ENCODE measurements at regions not wholly inside any gene's neighbourhood (a gene's known extent, or its start where the extent isn't known, plus 50 kb on each side); places are given as distances from the start of the nearest gene placed in this dataset.
"Not testable (repeated sequence)": the region's sequence is repeated elsewhere in the genome, so short reads cannot be mapped to it uniquely, and the experiment has no call there.

- Histone ChIP-seq H3K9me3 (ENCODE audit: control insufficient read depth in 1 of 2, low read length in 2 of 2) (peaks cover 3 to 5% of the 10 kb centered on the region in 2 donors), H3K9ac (ENCODE audit: low read depth in 1 of 2, low read length in 2 of 2) (no peak overlapping the region), H3K4me1 (ENCODE audit: control insufficient read depth in 1 of 2, insufficient read depth in 2 of 2, low read length in 2 of 2) (no peaks in the 10 kb centered on the region), H3K27me3 (ENCODE audit: control insufficient read depth in 1 of 2, insufficient read depth in 2 of 2, low read length in 2 of 2) (no peaks in the 10 kb centered on the region), H3K36me3 (ENCODE audit: control insufficient read depth in 1 of 2, insufficient read depth in 2 of 2, low read length in 2 of 2) (no peaks in the 10 kb centered on the region), H3K27ac (ENCODE audit: low read depth, low read length) (no peak overlapping the region), H3K4me3 (ENCODE audit: low read depth in 1 of 2, low read length in 2 of 2) (no peak overlapping the region)
These were observed 197.0 kb upstream of the SLC7A11 start for GRCh38 chr4:138439143-138439581.

DNA sequence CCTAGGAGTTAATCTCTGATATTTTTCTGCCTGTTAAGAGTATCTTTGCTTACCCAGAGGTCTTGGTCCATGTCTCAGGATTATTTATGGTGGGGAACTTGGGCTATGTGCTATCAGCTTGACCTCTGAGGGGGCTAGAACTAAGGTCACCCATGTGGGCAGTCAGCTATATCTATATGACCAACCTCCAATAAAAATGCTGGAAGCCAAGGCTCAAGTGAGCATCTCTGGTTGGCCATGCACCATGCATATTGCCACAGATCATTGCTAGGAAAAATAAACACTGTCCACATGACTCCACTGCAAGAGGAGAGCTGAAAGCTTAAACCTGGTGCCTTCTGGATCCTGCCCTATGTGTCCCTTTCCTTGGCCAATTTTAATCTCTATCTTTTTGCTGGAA is 196.5 kb upstream of the SLC7A11 start:
- Histone ChIP-seq H3K36me3 (ENCODE audit: control insufficient read depth in 1 of 2, insufficient read depth in 2 of 2, low read length in 2 of 2) (no peaks in the 10 kb centered on the region), H3K4me3 (ENCODE audit: low read depth in 1 of 2, low read length in 2 of 2) (no peak overlapping the region), H3K4me1 (ENCODE audit: control insufficient read depth in 1 of 2, insufficient read depth in 2 of 2, low read length in 2 of 2) (no peaks in the 10 kb centered on the region), H3K9me3 (ENCODE audit: control insufficient read depth in 1 of 2, low read length in 2 of 2) (no peaks in the 10 kb centered on the region), H3K9ac (ENCODE audit: low read depth in 1 of 2, low read length in 2 of 2) (no peak overlapping the region), H3K27ac (ENCODE audit: low read depth, low read length) (no peak overlapping the region), H3K27me3 (ENCODE audit: control insufficient read depth in 1 of 2, insufficient read depth in 2 of 2, low read length in 2 of 2) (no peaks in the 10 kb centered on the region)

GRCh38 chr4:138437263-138437851 is 195.2 kb upstream of the SLC7A11 start:
- Histone ChIP-seq H3K4me3 (ENCODE audit: low read depth in 1 of 2, low read length in 2 of 2) (no peak overlapping the region), H3K4me1 (ENCODE audit: control insufficient read depth in 1 of 2, insufficient read depth in 2 of 2, low read length in 2 of 2) (no peaks in the 10 kb centered on the region)

GRCh38 chr4:138435733-138436132 is 193.6 kb upstream of the SLC7A11 start:
- not testable (repeated sequence) for H3K27me3 ChIP-seq (ENCODE audit: control insufficient read depth in 1 of 2, insufficient read depth in 2 of 2, low read length in 2 of 2); H3K9me3 ChIP-seq (ENCODE audit: control insufficient read depth in 1 of 2, low read length in 2 of 2); H3K4me1 ChIP-seq (ENCODE audit: control insufficient read depth in 1 of 2, insufficient read depth in 2 of 2, low read length in 2 of 2)

More at GRCh38 chr4:138437263-138437851, 195.2 kb upstream of the SLC7A11 start:
- Histone ChIP-seq H3K9me3 (ENCODE audit: control insufficient read depth in 1 of 2, low read length in 2 of 2) (peaks cover 0 to 8% of the 10 kb centered on the region in 2 donors), H3K27me3 (ENCODE audit: control insufficient read depth in 1 of 2, insufficient read depth in 2 of 2, low read length in 2 of 2) (no peaks in the 10 kb centered on the region), H3K36me3 (ENCODE audit: control insufficient read depth in 1 of 2, insufficient read depth in 2 of 2, low read length in 2 of 2) (no peaks in the 10 kb centered on the region), H3K9ac (ENCODE audit: low read depth in 1 of 2, low read length in 2 of 2) (no peak overlapping the region), H3K27ac (ENCODE audit: low read depth, low read length) (no peak overlapping the region)

GRCh38 chr4:138435046-138435445 is 192.9 kb upstream of the SLC7A11 start:
- not testable (repeated sequence) for H3K27ac ChIP-seq (ENCODE audit: low read depth, low read length); H3K4me1 ChIP-seq (ENCODE audit: control insufficient read depth in 1 of 2, insufficient read depth in 2 of 2, low read length in 2 of 2); H3K27me3 ChIP-seq (ENCODE audit: control insufficient read depth in 1 of 2, insufficient read depth in 2 of 2, low read length in 2 of 2); H3K9me3 ChIP-seq (ENCODE audit: control insufficient read depth in 1 of 2, low read length in 2 of 2); H3K4me3 ChIP-seq (ENCODE audit: low read depth in 1 of 2, low read length in 2 of 2); H3K9ac ChIP-seq (ENCODE audit: low read depth in 1 of 2, low read length in 2 of 2); H3K36me3 ChIP-seq (ENCODE audit: control insufficient read depth in 1 of 2, insufficient read depth in 2 of 2, low read length in 2 of 2)

More at GRCh38 chr4:138435733-138436132, 193.6 kb upstream of the SLC7A11 start:
- H3K27ac ChIP-seq (ENCODE audit: low read depth, low read length); H3K36me3 ChIP-seq (ENCODE audit: control insufficient read depth in 1 of 2, insufficient read depth in 2 of 2, low read length in 2 of 2); H3K4me3 ChIP-seq (ENCODE audit: low read depth in 1 of 2, low read length in 2 of 2); H3K9ac ChIP-seq (ENCODE audit: low read depth in 1 of 2, low read length in 2 of 2): not testable (repeated sequence)

DNA sequence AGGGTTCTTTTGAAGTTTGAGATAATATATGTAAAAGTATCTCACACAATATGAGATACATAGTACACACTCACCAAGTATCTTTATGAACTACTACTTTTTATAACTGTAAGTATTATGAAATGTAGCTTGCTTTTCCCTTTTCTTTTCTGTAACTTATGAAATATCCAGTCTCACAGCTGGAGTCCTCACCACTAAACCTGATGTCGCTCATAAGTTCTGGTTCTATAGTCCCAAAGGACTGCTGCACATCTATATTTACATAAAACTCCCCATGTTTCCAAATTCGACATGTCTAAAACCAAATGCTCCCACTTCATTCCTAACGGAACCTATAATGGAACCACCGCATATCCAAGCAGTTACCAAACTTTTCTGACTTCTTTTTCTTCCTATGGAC is 186.5 kb upstream of the SLC7A11 start:
- no peaks in the 10 kb centered on the region for H3K4me1 ChIP-seq (ENCODE audit: control insufficient read depth in 1 of 2, insufficient read depth in 2 of 2, low read length in 2 of 2)
- H3K36me3 ChIP-seq (ENCODE audit: control insufficient read depth in 1 of 2, insufficient read depth in 2 of 2, low read length in 2 of 2), result no peaks in the 10 kb centered on the region
- H3K9ac ChIP-seq (ENCODE audit: low read depth in 1 of 2, low read length in 2 of 2), result no peak overlapping the region
- no peak overlapping the region for H3K27ac ChIP-seq (ENCODE audit: low read depth, low read length)
- peaks cover 0 to 8% of the 10 kb centered on the region in 2 donors for H3K9me3 ChIP-seq (ENCODE audit: control insufficient read depth in 1 of 2, low read length in 2 of 2)
- H3K4me3 ChIP-seq (ENCODE audit: low read depth in 1 of 2, low read length in 2 of 2), result no peak overlapping the region
- no peaks in the 10 kb centered on the region for H3K27me3 ChIP-seq (ENCODE audit: control insufficient read depth in 1 of 2, insufficient read depth in 2 of 2, low read length in 2 of 2)

DNA sequence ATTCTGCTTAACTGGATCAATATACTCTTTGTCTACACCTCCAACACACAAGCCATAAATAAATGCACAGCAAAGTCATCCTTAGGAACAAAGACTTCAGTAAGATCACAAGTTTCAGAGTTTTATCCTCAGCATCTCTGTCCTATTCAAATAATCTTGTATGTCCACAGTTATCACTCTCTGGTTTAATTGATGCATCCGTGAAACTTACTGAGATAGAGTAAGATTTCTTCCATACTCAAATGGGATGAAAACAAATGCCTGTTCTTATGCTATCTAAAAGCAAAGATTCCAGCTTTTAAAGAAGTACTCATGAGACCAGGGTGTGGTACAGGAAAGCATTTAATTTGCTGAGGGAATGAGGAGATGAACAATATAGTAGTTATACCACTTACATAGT is 184.6 kb upstream of the SLC7A11 start:
- no peaks in the 10 kb centered on the region for H3K4me1 ChIP-seq (ENCODE audit: control insufficient read depth in 1 of 2, insufficient read depth in 2 of 2, low read length in 2 of 2)
- no peak overlapping the region for H3K9ac ChIP-seq (ENCODE audit: low read depth in 1 of 2, low read length in 2 of 2)
- H3K9me3 ChIP-seq (ENCODE audit: control insufficient read depth in 1 of 2, low read length in 2 of 2), result no peaks in the 10 kb centered on the region
- H3K36me3 ChIP-seq (ENCODE audit: control insufficient read depth in 1 of 2, insufficient read depth in 2 of 2, low read length in 2 of 2), result no peaks in the 10 kb centered on the region
- H3K27me3 ChIP-seq (ENCODE audit: control insufficient read depth in 1 of 2, insufficient read depth in 2 of 2, low read length in 2 of 2), result no peaks in the 10 kb centered on the region
- H3K4me3 ChIP-seq (ENCODE audit: low read depth in 1 of 2, low read length in 2 of 2), result no peak overlapping the region
- H3K27ac ChIP-seq (ENCODE audit: low read depth, low read length), result no peak overlapping the region

GRCh38 chr4:138420471-138420870 is 178.3 kb upstream of the SLC7A11 start:
- no peak overlapping the region for H3K9ac ChIP-seq (ENCODE audit: low read depth in 1 of 2, low read length in 2 of 2)

DNA sequence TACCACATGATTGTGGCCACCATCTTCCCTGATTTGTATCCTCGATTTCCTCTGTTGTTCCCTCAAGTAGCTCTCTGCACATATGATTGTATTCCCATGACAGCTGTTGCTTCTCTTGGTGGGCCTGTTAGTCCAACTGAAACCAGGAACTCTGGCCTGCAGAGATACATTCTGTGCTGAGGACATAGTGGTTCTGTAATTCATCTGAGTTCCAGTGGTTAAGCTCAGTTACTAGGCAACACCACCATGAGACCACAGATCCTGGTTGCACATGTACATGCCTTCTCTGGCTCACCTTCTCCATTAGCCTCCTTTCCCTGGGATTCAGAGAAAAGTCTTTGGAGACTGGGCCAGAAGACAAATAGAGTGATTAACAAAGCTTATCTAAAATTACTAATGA is 172.1 kb upstream of the SLC7A11 start:
- H3K4me1 ChIP-seq (ENCODE audit: control insufficient read depth in 1 of 2, insufficient read depth in 2 of 2, low read length in 2 of 2), result no peaks in the 10 kb centered on the region
- H3K9me3 ChIP-seq (ENCODE audit: control insufficient read depth in 1 of 2, low read length in 2 of 2), result no peaks in the 10 kb centered on the region
- H3K36me3 ChIP-seq (ENCODE audit: control insufficient read depth in 1 of 2, insufficient read depth in 2 of 2, low read length in 2 of 2), result no peaks in the 10 kb centered on the region
- H3K27ac ChIP-seq (ENCODE audit: low read depth, low read length), result no peak overlapping the region
- no peak overlapping the region for H3K9ac ChIP-seq (ENCODE audit: low read depth in 1 of 2, low read length in 2 of 2)
- no peak overlapping the region for H3K4me3 ChIP-seq (ENCODE audit: low read depth in 1 of 2, low read length in 2 of 2)
- H3K27me3 ChIP-seq (ENCODE audit: control insufficient read depth in 1 of 2, insufficient read depth in 2 of 2, low read length in 2 of 2), result no peaks in the 10 kb centered on the region

More at GRCh38 chr4:138420471-138420870, 178.3 kb upstream of the SLC7A11 start:
- Histone ChIP-seq H3K4me1 (ENCODE audit: control insufficient read depth in 1 of 2, insufficient read depth in 2 of 2, low read length in 2 of 2) (no peaks in the 10 kb centered on the region), H3K36me3 (ENCODE audit: control insufficient read depth in 1 of 2, insufficient read depth in 2 of 2, low read length in 2 of 2) (no peaks in the 10 kb centered on the region), H3K4me3 (ENCODE audit: low read depth in 1 of 2, low read length in 2 of 2) (no peak overlapping the region), H3K27me3 (ENCODE audit: control insufficient read depth in 1 of 2, insufficient read depth in 2 of 2, low read length in 2 of 2) (no peaks in the 10 kb centered on the region), H3K27ac (ENCODE audit: low read depth, low read length) (no peak overlapping the region), H3K9me3 (ENCODE audit: control insufficient read depth in 1 of 2, low read length in 2 of 2) (no peaks in the 10 kb centered on the region)

DNA sequence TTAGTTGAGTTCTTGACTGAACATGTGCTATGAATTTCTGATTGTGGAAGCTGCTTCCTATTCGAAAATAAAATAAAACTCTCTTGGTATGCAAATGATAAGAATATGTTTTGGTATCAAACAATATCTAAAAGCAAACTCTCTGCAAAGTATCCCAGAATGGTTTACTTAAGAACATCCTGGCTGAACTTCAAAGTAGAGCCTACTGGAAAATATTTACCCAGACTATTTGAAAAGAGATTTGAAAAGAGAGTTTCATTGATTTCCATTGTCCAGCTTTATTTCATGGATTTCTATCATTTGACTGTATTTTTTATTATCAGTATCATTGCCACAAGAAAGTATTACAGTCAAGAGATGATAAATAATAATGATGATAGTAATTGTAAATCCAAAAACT is 171.1 kb upstream of the SLC7A11 start:
- Histone ChIP-seq H3K27ac (ENCODE audit: low read depth, low read length) (no peak overlapping the region), H3K9me3 (ENCODE audit: control insufficient read depth in 1 of 2, low read length in 2 of 2) (no peaks in the 10 kb centered on the region), H3K4me1 (ENCODE audit: control insufficient read depth in 1 of 2, insufficient read depth in 2 of 2, low read length in 2 of 2) (no peaks in the 10 kb centered on the region)

GRCh38 chr4:138412847-138413246 is 170.7 kb upstream of the SLC7A11 start:
- Histone ChIP-seq H3K9me3 (ENCODE audit: control insufficient read depth in 1 of 2, low read length in 2 of 2) (no peaks in the 10 kb centered on the region), H3K27me3 (ENCODE audit: control insufficient read depth in 1 of 2, insufficient read depth in 2 of 2, low read length in 2 of 2) (no peaks in the 10 kb centered on the region), H3K4me1 (ENCODE audit: control insufficient read depth in 1 of 2, insufficient read depth in 2 of 2, low read length in 2 of 2) (no peaks in the 10 kb centered on the region), H3K36me3 (ENCODE audit: control insufficient read depth in 1 of 2, insufficient read depth in 2 of 2, low read length in 2 of 2) (no peaks in the 10 kb centered on the region), H3K4me3 (ENCODE audit: low read depth in 1 of 2, low read length in 2 of 2) (no peak overlapping the region), H3K27ac (ENCODE audit: low read depth, low read length) (no peak overlapping the region), H3K9ac (ENCODE audit: low read depth in 1 of 2, low read length in 2 of 2) (no peak overlapping the region)

More for the DNA sequence above, 171.1 kb upstream of the SLC7A11 start:
- Histone ChIP-seq H3K4me3 (ENCODE audit: low read depth in 1 of 2, low read length in 2 of 2) (no peak overlapping the region), H3K9ac (ENCODE audit: low read depth in 1 of 2, low read length in 2 of 2) (no peak overlapping the region), H3K27me3 (ENCODE audit: control insufficient read depth in 1 of 2, insufficient read depth in 2 of 2, low read length in 2 of 2) (no peaks in the 10 kb centered on the region), H3K36me3 (ENCODE audit: control insufficient read depth in 1 of 2, insufficient read depth in 2 of 2, low read length in 2 of 2) (no peaks in the 10 kb centered on the region)

All from duodenal mucosa (tissue), 2 donors.